ENCODE measurements at regions not wholly inside any gene's neighbourhood (a gene's known extent, or its start where the extent isn't known, plus 50 kb on each side); places are given as distances from the start of the nearest gene placed in this dataset.

GRCh38 chr4:65120287-65120686 is 550.0 kb downstream of the EPHA5 start:
- DNase-seq (ENCODE audit: low spot score), result no peak

- DNase-seq (ENCODE audit: low spot score), result no peak
These were observed 567.9 kb downstream of the EPHA5 start for GRCh38 chr4:65102419-65102818.

- DNase-seq (ENCODE audit: low spot score), result no peak
These were observed 573.7 kb downstream of the EPHA5 start for GRCh38 chr4:65096630-65097029.

GRCh38 chr4:65089666-65090065 is 580.6 kb downstream of the EPHA5 start:
- DNase-seq (ENCODE audit: low spot score), result no peak

GRCh38 chr4:65083076-65083475 is 587.2 kb downstream of the EPHA5 start:
- DNase-seq (ENCODE audit: low spot score), result no peak

GRCh38 chr4:65071564-65071963 is 598.7 kb downstream of the EPHA5 start:
- no peak for DNase-seq (ENCODE audit: low spot score)

- DNase-seq (ENCODE audit: low spot score), result no peak
These were observed 601.1 kb downstream of the EPHA5 start for GRCh38 chr4:65069177-65069576.

GRCh38 chr4:65066106-65066505 is 604.2 kb downstream of the EPHA5 start:
- DNase-seq (ENCODE audit: low spot score), result no peak

- no peak for DNase-seq (ENCODE audit: low spot score)
These were observed 606.7 kb downstream of the EPHA5 start for GRCh38 chr4:65063601-65064000.

- no peak for DNase-seq (ENCODE audit: low spot score)
These were observed 619.5 kb downstream of the EPHA5 start for GRCh38 chr4:65050786-65051185.

GRCh38 chr4:65046192-65047133 is 623.8 kb downstream of the EPHA5 start:
- no peak for DNase-seq (ENCODE audit: low spot score)

GRCh38 chr4:65033899-65034298 is 624.6 kb upstream of the TECRL start:
- DNase-seq (ENCODE audit: low spot score), result no peak

- no peak for DNase-seq (ENCODE audit: low spot score)
These were observed 619.3 kb upstream of the TECRL start for GRCh38 chr4:65028592-65028991.

- DNase-seq (ENCODE audit: low spot score), result no peak
These were observed 614.8 kb upstream of the TECRL start for GRCh38 chr4:65023883-65024670.

- no peak for DNase-seq (ENCODE audit: low spot score)
These were observed 613.8 kb upstream of the TECRL start for GRCh38 chr4:65023081-65023480.

GRCh38 chr4:65021737-65022136 is 612.5 kb upstream of the TECRL start:
- no peak for DNase-seq (ENCODE audit: low spot score)

GRCh38 chr4:65021149-65021548 is 611.9 kb upstream of the TECRL start:
- DNase-seq (ENCODE audit: low spot score), result no peak

GRCh38 chr4:65019775-65020174 is 610.5 kb upstream of the TECRL start:
- DNase-seq (ENCODE audit: low spot score), result no peak

- no peak for DNase-seq (ENCODE audit: low spot score)
These were observed 609.1 kb upstream of the TECRL start for GRCh38 chr4:65018313-65018712.

GRCh38 chr4:65014078-65014477 is 604.8 kb upstream of the TECRL start:
- DNase-seq (ENCODE audit: low spot score), result no peak

- DNase-seq (ENCODE audit: low spot score), result peak; percentile 10
These were observed 598.7 kb upstream of the TECRL start for GRCh38 chr4:65007841-65008439.

GRCh38 chr4:64975177-64975576 is 565.9 kb upstream of the TECRL start:
- no peak for DNase-seq (ENCODE audit: low spot score)

GRCh38 chr4:64969081-64969480 is 559.8 kb upstream of the TECRL start:
- no peak for DNase-seq (ENCODE audit: low spot score)
